ENCODE measurements at regions not wholly inside any gene's neighbourhood (a gene's known extent, or its start where the extent isn't known, plus 50 kb on each side); places are given as distances from the start of the nearest gene placed in this dataset.
"Not testable (repeated sequence)": the region's sequence is repeated elsewhere in the genome, so short reads cannot be mapped to it uniquely, and the experiment has no call there.

DNA sequence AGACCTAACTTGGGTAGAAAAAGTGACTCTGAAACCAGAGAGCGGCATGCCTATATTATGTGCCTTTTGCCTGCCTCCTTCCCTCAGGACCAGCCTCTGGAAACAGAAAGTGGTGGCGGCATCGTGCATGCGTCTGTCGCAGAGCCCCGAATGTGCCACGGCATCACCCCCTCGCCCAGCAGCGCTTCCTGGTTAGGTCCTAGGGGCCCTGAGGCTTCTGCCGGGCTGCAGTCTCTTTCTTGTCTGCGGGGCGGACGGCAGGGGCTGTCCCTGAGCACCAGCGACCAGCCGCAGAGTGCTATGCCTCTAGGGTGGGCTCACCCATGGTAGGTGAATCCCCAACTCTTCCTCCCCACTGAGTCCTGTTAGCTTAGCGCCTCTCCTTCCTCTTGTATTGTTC, 68.7 kb downstream of the VSIG4 start:
- no peak for DNase-seq (ENCODE audit: low read depth, low spot score)

DNA sequence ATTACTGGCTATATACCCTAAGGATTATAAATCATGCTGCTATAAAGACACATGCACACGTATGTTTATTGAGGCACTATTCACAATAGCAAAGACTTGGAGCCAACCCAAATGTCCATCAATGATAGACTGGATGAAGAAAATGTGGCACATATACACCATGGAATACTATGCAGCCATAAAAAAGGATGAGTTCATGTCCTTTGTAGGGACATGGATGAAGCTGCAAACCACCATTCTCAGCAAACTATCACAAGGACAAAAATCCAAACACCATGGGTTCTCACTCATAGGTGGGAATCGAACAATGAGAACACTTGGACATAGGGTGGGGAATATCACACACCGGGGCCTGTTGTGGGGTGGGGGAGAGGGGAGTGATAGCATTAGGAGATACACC, 72.7 kb downstream of the VSIG4 start:
- not testable (repeated sequence) for DNase-seq (ENCODE audit: low read depth, low spot score)

DNA sequence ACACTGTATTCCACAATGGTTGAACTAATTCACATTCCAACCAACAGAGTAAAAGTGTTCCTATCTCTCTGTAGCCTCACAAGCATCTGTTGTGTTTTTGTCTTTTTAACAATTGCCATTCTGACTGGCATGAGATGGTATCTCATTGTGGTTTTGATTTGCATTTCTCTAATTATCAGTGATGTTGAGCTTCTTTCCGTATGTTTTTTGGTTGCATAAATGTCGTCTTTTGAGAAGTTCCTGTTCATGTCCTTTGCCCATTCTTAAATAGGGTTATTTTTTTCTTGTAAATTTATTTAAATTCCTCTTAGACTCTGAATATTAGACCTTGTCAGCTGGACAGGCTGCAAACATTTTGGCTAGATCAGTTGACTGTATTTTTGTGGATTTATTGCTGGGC, 78.2 kb downstream of the VSIG4 start:
- DNase-seq (ENCODE audit: low read depth, low spot score): no peak

DNA sequence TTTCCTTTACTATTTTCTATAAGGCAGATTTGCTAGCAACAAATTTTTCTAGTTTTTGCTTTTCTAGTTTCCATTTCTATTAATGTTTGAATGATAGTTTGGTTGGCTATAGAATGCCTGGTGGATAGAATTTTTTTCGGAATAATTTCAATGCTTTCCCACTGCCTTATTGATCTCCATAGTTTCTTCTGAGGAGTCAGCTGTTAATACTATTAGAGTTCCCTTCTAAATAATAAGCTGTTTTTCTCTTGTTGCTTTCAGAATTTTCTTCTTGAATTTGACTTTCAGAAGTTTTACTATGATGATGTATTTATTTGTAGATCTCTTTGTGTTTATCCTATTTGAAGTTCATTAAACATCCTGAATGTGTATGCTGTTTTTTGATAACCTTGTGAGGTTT, 91.8 kb downstream of the VSIG4 start:
- no peak for DNase-seq (ENCODE audit: low read depth, low spot score)

DNA sequence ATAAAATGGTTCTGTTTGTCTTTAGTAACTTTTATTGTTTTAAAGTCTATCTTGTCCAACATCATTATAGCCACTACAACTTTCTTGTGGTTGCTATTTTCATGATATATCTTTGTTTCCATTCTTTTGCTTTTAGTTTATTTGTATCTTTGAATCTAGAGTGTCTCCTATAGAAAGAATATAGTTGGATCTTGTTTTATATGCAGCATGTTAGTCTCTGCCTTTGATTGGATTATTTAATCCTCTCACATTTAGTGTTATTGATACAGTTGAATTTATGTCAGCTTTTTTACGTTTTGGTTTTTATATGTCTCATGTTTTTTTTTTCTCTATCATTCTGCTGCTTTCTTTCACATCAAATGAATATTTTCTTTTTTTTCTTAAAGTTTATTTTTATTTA, 98.1 kb downstream of the VSIG4 start:
- DNase-seq (ENCODE audit: low read depth, low spot score): no peak

DNA sequence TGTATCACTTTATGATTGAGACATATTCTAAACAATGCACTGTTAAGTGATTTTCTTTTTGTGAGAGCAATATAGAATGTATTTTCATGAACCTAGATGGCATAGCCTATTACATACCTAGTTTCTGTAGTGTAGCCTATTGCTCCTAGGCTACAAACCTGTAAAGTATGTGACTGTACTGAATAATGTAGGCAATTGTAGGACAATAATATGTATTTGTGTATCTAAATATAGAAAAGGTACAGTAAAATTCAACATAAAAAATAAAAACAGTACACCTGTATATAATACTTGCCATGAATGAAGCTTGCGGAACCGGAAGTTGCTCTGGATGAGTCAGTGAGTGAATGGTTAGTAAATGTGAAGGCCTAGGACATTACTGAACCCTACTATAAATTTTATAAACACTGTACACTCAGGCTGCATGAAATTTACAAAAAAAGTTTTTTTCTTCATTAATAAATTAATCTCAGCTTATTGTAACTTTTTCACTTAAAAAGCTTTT, 106.7 kb downstream of the VSIG4 start:
- DNase-seq (ENCODE audit: low read depth, low spot score): no peak

DNA sequence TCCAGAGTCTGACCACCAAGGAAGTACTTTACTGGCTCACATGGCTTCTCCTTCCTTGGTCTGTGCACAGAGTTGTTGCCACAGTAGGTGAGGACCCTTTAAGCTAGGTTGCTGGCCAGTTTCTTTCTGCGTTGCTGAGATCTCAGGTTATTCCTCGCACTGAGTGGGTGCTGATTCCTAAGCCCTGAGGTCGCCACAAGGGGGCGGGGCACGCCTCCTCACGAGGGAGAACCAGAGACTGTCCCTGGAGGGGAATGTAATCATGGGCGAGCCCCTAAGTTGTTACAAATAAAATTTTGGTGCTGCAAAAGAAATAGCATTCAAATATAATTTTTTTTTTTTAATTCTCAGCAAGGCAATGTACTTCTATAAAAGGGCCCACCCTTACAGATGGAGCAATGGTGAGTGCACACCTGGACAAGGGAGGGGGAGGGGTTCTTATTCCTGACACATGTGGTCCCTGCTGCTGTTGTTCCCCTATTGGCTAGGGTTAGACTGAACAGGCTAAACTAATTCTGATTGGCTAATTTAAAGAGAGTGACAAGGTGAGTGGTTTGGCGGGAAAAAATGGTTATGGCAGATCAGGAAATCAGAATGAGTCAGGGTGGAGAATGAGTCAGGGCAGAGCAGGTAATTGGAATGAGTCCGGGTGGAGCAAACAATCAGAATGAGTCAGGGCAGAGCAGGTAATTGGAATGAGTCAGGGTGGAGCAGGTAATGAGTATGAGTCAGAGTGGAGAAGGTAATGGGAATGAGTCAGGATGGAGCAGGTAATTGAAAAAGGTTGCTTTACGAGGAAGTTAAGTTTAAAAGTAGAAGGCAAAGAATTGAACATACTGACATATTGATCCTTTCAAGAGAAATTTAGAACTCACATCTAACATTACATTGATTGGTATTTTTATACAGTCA, 107.5 kb downstream of the VSIG4 start:
- no peak for DNase-seq (ENCODE audit: low read depth, low spot score)

DNA sequence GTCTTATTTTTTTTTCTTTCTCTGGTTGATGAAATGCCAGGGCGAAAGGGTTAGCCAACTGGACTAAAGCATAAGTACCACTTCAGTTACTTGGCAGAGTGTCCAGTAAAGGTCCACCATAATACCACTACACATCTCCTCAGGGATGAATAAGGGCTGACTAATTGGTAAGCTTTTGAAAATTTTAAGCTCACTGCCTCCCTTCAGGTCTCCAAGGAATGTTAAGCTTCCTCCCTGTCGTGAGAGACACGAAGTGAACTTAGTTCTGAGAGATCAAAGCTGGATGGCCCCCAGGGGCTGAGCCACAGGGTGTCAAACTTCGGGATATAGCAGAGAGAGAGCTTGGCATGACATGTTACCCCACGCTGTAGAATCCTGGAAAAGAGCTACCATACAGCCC, 111.4 kb downstream of the VSIG4 start:
- no peak for DNase-seq (ENCODE audit: low read depth, low spot score)

DNA sequence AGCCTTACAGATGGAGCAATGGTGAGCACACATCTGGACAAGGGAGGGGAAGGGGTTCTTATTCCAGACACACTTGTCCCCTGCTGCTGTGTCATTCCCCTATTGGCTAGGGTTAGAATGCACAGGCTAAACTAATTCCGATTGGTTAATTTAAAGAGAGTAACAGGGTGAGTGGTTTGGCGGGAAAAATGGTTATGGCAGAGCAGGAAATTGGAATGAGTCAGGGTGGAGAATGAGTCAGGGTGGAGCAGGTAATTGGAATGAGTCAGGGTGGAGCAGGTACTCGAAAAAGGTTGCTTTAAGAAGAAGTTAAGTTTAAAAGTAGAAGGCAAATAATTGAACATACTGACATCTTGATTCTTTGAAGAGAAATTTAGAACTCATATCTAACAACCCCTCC, 112.5 kb downstream of the VSIG4 start:
- DNase-seq (ENCODE audit: low read depth, low spot score): not testable (repeated sequence)

DNA sequence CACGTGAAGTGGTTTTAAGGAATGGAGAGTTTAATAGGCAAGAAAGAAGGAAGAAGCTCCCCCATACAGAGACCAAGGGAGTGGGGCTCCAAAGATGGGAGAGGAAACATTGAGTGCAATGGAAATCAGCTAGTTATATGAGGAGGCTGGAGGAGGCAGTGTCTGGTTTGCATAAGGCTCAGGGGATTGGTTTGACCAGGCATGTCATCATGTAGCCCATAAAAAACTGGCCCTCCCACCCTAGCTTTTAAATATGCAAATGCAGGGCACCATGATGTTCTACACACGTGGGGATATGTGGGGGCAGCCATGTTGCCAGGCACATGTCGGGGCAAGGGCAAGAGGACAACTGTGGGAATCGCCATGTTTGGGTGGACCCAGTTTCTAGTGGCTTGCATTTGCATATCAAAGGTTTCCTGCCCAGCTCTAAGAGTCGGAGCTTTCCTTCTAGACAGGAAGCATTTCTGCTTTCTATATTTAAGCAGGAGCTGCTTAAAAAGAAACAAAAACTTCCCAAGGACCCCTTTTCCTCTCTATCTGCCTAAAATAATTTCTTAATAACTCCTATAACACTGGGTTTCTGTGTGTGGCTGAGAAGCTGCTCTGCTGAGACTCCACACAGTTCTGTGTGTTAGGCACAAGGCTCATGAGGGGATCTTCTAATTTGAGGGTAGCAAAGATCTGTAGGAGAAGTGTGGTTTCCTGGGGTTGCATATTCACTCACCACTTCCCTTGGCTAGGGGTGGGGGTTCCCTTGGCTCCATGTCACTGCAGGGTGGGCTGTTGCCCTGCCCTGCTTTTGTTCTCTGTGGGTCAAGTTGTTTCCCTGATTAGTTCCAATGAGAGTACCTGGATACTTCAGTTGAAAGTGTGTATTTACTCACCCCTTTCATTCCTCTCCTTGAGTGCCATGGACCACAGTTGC, 113.5 kb downstream of the VSIG4 start:
- DNase-seq (ENCODE audit: low read depth, low spot score): no peak

DNA sequence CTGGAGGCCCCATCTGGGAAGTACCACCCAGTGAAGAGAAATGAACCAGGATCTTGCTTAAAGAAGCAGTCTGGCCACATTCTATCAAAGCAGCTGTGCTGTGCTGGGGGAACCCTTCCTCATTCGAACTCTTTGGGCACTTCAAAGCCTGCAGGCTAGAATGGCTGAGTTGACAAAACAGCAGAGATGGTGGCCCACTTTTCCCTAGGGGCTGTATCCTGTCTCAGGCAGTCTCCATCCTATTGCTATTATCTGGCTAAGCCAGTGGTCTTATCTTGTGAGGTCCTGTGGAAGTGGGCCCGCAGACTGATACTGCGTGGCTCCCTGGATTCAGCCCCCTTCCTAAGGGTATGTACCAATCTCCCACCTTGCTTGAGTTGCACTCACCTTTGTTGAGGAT, 114.3 kb downstream of the VSIG4 start:
- DNase-seq (ENCODE audit: low read depth, low spot score): no peak

DNA sequence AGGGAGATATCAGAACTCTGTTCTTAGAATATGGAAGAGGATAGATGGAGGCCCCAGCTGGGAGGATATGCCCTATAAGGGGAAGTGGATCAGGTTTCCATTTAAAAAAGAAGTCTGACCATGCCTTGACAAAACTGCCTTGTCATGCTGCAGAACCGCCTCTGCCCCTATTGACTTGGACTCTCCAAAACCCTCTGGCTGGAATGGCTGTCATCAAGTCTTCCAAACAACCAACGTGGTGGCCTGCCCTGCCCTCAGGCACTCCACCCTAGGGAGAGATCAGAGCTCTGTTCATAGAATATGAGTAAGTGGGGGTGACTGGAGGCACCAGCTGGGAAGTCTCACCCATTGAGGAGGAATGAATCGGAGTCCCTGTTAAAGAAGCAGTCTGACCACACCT, 114.9 kb downstream of the VSIG4 start:
- no peak for DNase-seq (ENCODE audit: low read depth, low spot score)

DNA sequence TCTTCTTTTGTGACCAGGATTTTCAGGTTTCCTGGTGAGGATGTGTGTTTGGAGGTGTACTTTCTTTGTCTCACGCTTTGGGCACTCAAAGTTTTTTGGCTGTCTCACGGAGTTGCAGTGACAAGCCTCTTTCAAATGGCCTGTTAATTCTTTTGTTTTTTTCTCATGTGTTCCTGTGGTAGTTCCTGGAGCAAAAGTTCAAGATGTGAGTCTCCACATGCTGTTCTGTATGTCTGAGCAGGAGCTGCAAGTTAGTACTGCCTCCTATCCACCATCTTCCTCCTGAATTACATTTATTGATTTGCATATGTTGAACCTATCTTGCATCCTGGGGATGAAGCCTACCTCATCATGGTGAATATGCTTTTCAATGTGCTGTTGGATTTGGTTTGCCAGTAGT, 118.5 kb downstream of the VSIG4 start:
- DNase-seq (ENCODE audit: low read depth, low spot score): no peak

DNA sequence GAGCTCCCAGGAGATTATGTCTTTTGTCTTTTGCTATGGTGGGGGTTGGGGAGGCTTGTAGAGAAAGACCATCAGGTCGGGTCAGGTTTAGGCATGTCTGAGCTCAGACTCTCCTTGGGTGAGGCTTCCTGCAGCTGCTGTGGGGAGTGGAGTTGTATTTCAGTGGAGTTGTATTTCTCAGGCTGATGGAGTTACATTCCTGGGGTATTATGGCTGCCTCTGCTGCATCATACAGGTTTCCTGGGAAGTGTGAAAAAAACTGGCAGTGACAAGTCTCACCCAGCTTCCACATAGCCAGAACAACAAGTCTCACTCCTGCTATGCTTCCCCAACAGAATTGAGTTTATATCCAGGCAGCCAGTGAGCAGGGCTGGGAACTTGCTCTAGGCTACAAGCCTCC, 119.3 kb downstream of the VSIG4 start:
- DNase-seq (ENCODE audit: low read depth, low spot score): no peak

DNA sequence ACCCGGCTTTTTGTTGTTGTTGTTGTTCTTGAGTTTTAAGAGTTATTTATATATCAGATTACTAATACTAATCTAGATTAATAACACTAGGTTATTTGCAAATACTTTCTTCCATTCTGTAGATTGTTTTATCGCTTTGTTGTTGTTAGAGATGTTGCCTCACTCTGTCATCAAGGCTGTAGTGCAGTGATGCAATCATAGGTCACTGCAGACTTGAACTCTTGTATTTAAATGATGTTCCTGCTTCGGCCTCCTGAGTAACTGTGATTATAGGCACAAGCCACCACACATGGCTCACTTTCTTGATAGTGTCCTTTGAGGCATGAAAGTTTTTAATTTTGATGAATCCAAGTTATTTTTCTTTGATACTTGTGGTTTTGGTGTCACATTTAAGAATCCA, 129.0 kb downstream of the VSIG4 start:
- no peak for DNase-seq (ENCODE audit: low read depth, low spot score)

DNA sequence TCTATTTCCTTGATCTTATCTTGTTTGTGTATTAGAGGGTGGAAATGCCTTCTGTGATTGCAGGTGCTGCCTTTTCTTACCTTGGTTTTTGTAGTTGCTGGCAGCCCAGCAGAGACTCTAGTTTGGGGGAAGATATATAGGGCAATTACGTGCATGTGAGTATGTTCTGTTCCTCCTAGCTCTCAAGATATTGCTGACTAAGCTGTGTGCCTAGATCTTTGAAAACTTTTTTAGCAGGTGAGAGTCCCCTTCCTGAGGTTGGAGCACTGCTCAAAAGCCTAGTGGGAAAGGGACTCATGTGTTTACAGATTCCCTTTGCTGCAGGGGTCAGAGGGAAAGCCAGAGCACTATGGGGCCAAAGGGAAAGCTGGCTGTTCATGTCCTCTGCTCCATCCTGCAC, 136.1 kb downstream of the VSIG4 start:
- no peak for DNase-seq (ENCODE audit: low read depth, low spot score)

DNA sequence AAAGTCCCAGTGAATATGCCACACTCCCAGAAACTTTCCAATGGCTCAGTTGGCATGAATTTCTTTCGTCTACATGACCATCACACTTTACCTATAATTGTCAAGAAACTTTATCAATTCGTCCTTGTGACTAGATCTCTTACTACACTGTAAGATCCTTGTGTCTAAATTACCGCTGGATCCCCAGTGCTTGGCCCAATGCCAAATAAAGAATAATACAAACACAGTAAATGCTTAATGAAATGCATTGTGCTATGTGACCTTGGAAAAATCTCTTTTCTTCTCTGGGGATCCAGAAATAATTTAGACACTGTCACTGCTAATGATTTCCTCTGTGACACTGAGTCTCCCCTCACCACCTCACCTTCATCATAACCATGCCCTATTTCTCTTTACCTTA, 137.9 kb downstream of the VSIG4 start:
- no peak for DNase-seq (ENCODE audit: low read depth, low spot score)

DNA sequence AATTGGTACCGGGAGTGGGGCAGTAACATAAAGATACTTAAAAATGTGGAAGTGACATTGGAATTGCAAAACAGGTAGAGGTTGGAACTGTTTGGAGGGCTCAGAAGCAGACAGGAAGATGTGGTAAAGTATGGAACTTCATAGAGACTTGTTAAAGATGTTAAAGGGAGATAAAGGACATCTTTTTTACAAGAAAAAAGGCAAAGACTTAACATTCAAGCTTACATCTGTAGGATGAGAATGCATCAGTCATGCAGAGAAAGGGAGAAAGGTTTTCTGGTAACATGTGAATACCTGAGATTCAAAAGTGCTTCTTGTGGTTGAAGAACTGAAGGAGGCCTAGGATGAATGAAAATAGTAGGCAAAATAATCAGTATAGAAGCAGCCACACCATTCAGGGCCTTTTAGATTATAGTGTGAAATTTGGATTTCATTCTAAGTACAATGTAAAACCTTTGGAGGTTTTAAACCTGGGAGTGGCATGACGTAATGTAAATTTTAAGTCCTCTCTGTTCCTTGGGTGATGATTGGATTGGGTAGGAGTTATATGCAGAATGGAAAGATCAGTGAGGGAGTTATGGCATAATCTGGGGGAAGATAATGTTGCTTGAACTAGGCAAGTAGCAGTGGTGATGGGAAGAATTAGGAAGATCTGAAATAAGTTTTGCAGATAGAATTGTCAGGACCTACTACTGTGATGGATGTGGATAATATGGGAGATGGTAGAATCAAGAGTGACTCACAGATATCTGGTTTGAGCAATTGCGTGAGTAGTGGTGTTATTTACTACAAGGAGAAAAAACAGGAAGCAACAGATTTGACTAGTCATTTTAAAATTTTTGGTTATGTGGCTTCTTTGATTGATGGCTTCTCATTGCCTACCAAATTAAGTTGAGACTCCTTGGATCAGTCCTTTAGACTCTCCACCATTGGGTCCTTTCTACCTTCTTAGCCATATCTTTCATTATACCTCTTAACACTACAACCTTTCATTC, 138.7 kb downstream of the VSIG4 start:
- no peak for DNase-seq (ENCODE audit: low read depth, low spot score)

DNA sequence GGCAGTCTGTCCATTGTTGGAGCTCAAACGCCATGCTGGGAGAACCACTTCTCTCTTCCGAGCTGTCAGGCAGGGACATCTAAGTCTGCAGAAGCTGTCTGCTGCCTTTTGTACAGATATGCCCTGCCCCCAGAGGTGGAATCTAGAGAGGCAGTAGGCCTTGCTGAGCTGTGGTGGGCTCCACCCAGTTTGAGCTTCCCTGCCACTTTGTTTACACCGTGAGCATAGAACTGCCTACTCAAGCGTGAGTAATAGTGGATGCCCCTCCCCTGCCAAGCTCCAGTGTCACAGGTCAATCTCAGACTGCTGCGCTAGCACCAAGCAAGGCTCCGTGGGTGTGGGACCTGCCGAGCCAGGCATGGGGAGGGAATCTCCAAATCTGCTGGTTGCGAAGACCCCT, 145.7 kb downstream of the VSIG4 start:
- DNase-seq (ENCODE audit: low read depth, low spot score): no peak

DNA sequence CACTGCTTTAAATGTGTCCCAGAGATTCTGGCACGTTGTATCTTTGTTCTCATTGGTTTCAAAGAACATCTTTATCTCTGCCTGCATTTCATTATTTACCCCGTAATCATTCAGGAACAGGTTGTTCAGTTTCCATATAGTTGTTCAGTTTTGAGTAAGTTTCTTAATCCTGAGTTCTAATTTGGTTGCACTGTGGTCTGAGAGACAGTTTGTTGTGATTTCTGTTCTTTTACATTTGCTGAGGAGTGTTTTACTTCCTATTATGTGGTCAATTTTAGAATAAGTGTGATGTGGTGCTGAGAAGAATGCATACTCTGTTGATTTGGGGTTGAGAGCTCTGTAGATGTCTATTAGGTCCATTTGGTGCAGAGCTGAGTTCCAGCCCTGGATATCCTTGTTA, 148.1 kb downstream of the VSIG4 start:
- not testable (repeated sequence) for DNase-seq (ENCODE audit: low read depth, low spot score)

DNA sequence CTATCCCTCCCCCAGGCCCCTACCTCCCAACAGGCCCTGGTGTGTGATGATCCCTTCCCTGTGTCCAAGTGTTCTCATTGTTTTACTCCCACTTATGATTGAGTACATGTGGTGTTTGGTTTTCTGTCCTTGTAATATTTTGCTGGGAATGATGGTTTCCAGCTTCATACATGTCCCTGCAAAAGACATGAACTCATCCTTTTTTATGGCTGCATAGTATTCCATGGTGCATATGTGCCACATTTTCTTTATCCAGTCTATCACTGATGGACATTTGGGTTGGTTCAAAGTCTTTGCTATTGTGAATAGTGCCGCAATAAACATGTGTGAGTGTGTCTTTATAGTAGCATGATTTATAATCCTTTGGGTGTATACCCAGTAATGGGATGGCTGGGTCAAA, 151.7 kb downstream of the VSIG4 start:
- not testable (repeated sequence) for DNase-seq (ENCODE audit: low read depth, low spot score)
